ENCODE measurements at regions not wholly inside any gene's neighbourhood (a gene's known extent, or its start where the extent isn't known, plus 50 kb on each side); places are given as distances from the start of the nearest gene placed in this dataset.

DNA sequence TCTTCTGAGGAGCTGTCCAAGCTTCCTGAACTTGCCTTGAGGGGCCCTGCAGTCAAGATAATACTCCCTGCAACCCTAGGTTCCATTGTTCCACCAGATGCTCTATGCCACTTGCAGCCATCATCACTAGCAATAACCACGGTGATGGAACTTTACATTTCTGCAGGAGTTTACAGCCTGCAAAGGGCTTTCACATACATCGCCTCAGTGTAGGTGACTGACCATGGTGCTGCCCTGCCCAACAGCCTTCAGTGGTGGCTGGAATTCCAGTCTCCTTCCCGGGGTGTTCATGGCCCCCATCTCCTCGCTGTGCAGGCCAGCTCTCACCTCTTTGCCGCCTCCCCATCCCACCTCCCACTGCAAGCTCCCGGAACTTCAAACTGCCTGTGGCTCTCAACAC, 225.5 kb upstream of the ECI2 start:
- TF ChIP-seq POLR2A (IDR thresholded peaks at IDR 0.05; ENCODE audit: low read depth, low read length): no peak
- no peak for TF ChIP-seq POLR2AphosphoS5 (IDR thresholded peaks at IDR 0.05; ENCODE audit: low read depth, low read length)

Measured in GM12891 (cell line).